Lung (tissue), 11 donors: ENCODE measurements at regions not wholly inside any gene's neighbourhood (a gene's known extent, or its start where the extent isn't known, plus 50 kb on each side); places are given as distances from the start of the nearest gene placed in this dataset.

ENCODE experiments used
- ATAC-seq: fragments of 200-7000 bp; cut with Tn5 transposase; one replicate; pipeline ENCODE4 v1.9.1; 2020; ENCODE audit warnings: moderate number of reproducible peaks; ENCODE audit not compliant: insufficient read depth, low FRiP score
- DNase-seq, 3 donors: peaks; one replicate each; pipeline ENCODE4 v3.0.0-alpha.2; 2013 to 2017
- H3K27ac ChIP-seq, 2 donors: one replicate each; pipeline ENCODE4 v1.5.1; 2013; ENCODE audit warnings: mild to moderate bottlenecking in 2 of 2, moderate library complexity in 2 of 2, control low read depth in 1 of 2, inconsistent platforms in 1 of 2, low read depth in 1 of 2, low read length in 1 of 2
- H3K27me3 ChIP-seq, 3 donors: one replicate each; pipeline ENCODE4 v1.5.1; 2013; ENCODE audit warnings: low read length in 2 of 3; ENCODE audit not compliant: control insufficient read depth in 3 of 3, insufficient read depth in 3 of 3
- H3K36me3 ChIP-seq, 4 donors: one replicate each; pipeline ENCODE4 v1.5.1; 2013; ENCODE audit warnings: low read length in 4 of 4, mild to moderate bottlenecking in 1 of 4, moderate library complexity in 1 of 4; ENCODE audit not compliant: control insufficient read depth in 4 of 4, insufficient read depth in 4 of 4
- H3K4me1 ChIP-seq, 5 donors: one replicate each; pipeline ENCODE4 v1.5.1; 2013; ENCODE audit warnings: low read length in 5 of 5, mild to moderate bottlenecking in 2 of 5, moderate library complexity in 1 of 5; ENCODE audit not compliant: control insufficient read depth in 5 of 5, insufficient read depth in 5 of 5
- H3K4me3 ChIP-seq: one replicate; pipeline ENCODE4 v1.5.1; 2013; ENCODE audit warnings: mild to moderate bottlenecking, control low read depth, moderate library complexity
- H3K9ac ChIP-seq, 2 donors: one replicate each; pipeline ENCODE4 v1.5.1; 2013; ENCODE audit warnings: low read length in 2 of 2, control low read depth in 1 of 2; ENCODE audit not compliant: insufficient read depth in 1 of 2
- H3K9me3 ChIP-seq, 4 donors: one replicate each; pipeline ENCODE4 v1.5.1; 2013; ENCODE audit warnings: low read length in 3 of 4, mild to moderate bottlenecking in 1 of 4, moderate library complexity in 1 of 4; ENCODE audit not compliant: control insufficient read depth in 4 of 4, insufficient read depth in 3 of 4
- CTCF ChIP-seq: IDR thresholded peaks from 2 replicates; pipeline ENCODE4 v1.5.1; 2012; ENCODE audit warnings: mild to moderate bottlenecking; ENCODE audit errors: control extremely low read depth, extremely low read depth
- WGBS, 2 donors: extraction: QIAGEN DNeasy Blood & Tissue Kit; methylation state at CpG; one replicate each; pipeline ENCODE4 v1.1.7; 2013; 5-methylcytosine and 5-hydroxymethylcytosine counted together
- donor health status: control.
- donor health status: control.
- donor health status: Bipolar disorder and iron deficiency.
- donor health status: healthy.
- donor health status: DM: yes; HTN: yes; CAD: no.

- DNase-seq (no peak), ATAC-seq (no peak)
- H3K4me3 ChIP-seq, result no peak overlapping the region
- H3K36me3 ChIP-seq, result no peaks in the 10 kb centered on the region
- TF ChIP-seq CTCF, result no peak
- no peak overlapping the region for H3K27ac ChIP-seq
- peaks cover 0 to 11% (median 0%) of the 10 kb centered on the region in 5 donors for H3K4me1 ChIP-seq
- no peak overlapping the region for H3K9ac ChIP-seq
- WGBS, 2 donors, result 76 to 80% methylated on average over 6 of the region's 6 CpGs
- H3K27me3 ChIP-seq, result no peaks in the 10 kb centered on the region
- H3K9me3 ChIP-seq, result peaks cover 0 to 2% (median 0%) of the 10 kb centered on the region in 4 donors
Measured at GRCh38 chr11:116428638-116428975, 344.2 kb downstream of the BUD13 start.

DNA sequence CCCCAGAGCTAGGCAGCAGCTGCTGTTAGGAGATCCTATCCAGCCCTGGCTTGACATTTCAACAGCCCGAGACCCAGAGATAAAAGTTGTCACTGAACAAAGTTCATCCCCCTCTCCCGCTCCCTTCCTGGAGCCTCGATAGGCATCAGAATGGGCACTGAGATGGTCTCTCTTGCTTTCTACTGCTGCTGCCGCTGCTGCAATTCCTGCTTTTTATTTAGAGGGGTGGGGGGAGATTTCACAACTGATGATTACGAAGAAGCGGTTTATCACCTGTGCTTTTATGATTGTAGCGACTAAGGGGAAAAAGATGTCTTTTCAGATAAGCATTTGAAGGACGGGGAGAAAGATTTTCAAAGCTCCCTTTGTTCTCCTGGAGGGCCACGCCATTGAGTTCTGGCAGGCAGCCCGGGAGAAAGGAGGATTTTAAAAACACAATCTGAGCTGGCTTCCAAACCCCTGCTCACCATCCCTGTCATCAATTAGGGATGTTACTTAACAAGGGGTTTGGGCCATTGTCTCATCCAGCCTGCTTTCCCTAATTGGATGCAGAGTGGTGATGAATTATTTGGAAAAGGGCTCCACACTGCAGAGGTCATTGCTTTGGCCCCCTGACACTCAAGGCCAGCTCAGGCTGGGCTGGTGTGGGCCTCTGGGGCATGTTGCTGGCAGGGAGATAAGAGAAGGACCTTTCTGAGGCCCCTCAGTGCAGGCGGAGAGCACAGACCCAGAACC, 344.7 kb downstream of the BUD13 start:
- Histone ChIP-seq H3K4me3 (no peak overlapping the region), H3K9me3 (peaks cover 0 to 2% (median 0%) of the 10 kb centered on the region in 4 donors), H3K36me3 (no peaks in the 10 kb centered on the region), H3K4me1 (peaks cover 0 to 11% (median 0%) of the 10 kb centered on the region in 5 donors), H3K9ac (no peak overlapping the region), H3K27ac (no peak overlapping the region), H3K27me3 (no peaks in the 10 kb centered on the region)
- WGBS, 2 donors, result 26 to 33% methylated on average over 11 of the region's 11 CpGs
- TF ChIP-seq CTCF, result no peak
- ATAC-seq, result no peak
- DNase-seq, result peak; percentile 44 to 65 (median 49)

GRCh38 chr11:116427337-116427902, 345.4 kb downstream of the BUD13 start:
- TF ChIP-seq CTCF, result no peak
- 36 to 39% methylated on average over 3 of the region's 3 CpGs for WGBS, 2 donors
- Histone ChIP-seq H3K9ac (no peak overlapping the region), H3K36me3 (no peaks in the 10 kb centered on the region), H3K4me1 (peaks cover 0 to 11% (median 0%) of the 10 kb centered on the region in 5 donors), H3K27me3 (no peaks in the 10 kb centered on the region), H3K27ac (no peak overlapping the region), H3K9me3 (peaks cover 0 to 2% (median 0%) of the 10 kb centered on the region in 4 donors), H3K4me3 (no peak overlapping the region)
- DNase-seq, result peak in 1 of 3 donors; percentile 17
- no peak for ATAC-seq
